ENCODE measurements at regions not wholly inside any gene's neighbourhood (a gene's known extent, or its start where the extent isn't known, plus 50 kb on each side); places are given as distances from the start of the nearest gene placed in this dataset.

DNA sequence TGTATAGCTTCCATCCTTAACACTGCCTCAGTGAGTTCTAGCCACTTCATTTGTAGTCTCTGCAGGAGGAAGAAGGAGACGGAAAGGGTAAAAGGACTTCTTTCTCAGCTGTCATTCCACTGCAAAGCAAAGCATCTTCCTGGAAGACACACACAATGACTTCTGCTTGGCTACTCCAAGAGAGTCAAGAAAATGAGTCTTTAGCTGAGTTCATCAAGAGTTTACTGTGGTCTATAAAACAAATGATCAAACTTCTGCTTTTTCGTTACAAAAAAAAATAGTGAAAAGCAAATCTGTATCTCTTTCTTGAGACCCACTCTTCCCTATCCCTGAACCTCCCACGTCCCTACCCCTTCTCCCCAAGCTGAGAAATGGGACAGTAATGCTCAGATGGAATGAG, 205.0 kb upstream of the AHR start (continued):
- TF ChIP-seq, protein P1, sequence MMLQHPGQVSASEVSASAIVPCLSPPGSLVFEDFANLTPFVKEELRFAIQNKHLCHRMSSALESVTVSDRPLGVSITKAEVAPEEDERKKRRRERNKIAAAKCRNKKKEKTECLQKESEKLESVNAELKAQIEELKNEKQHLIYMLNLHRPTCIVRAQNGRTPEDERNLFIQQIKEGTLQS (IDR thresholded peaks at IDR 0.05), result no peak

DNA sequence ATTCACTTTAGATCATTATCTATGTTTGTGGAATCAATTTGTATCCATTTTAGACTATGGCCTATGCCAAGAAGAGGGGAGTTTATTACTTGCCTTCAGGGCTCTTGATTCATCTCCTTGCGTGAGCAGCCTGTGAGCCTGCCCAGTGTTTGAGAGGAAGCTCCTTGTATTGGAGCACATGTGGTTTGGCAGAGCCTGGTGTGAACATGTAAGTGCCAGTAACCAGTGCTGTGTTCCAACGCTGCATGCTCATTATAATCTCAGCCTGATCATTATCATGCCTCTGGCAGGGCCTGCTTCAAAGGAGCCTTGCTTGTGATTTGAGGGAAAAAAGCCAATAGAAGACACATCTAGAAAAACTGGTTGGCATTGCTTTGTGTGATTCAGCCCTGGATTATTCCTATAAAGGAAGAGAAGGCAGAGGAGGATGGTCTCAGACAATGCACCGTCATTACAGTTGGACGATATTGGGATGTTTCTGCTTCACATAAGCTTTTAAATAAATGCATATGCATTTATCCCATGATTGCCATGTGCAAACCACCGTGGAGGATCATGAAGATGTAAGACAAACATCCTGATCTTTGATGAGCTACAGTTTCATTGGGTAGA, 203.4 kb upstream of the AHR start:
- no peak for DNase-seq (ENCODE audit: low read depth, low spot score)
- H3K9ac ChIP-seq (ENCODE audit: low read length), result no peak overlapping the region

More for the DNA sequence above, 203.4 kb upstream of the AHR start:
- H3K27ac ChIP-seq (ENCODE audit: low read depth, low read length), result no peak overlapping the region
- H4K20me1 ChIP-seq (ENCODE audit: insufficient read depth), result no peaks in the 10 kb centered on the region
- H3K36me3 ChIP-seq (ENCODE audit: control insufficient read depth in 1 of 2, insufficient read depth in 2 of 2, low read length in 2 of 2), result no peaks in the 10 kb centered on the region
- CTCF ChIA-PET, result interaction anchor here (1.5 to 1.6 kb wide), 2 partner anchors 32 to 203 kb away, joined by 3 to 5 read pairs; partner anchors contain the start of gene AHR
- no peaks in the 10 kb centered on the region for H3K79me2 ChIP-seq (ENCODE audit: insufficient read depth, low read length)
- no peak overlapping the region for H2AFZ ChIP-seq (ENCODE audit: low read depth, low read length, poor library complexity, severe bottlenecking)
- BruUV-seq (replicated peaks), result no TSS peak
- POLR2A ChIA-PET, result no interaction called here
- peaks cover 17 to 22% of the 10 kb centered on the region in 2 experiments; a peak in 3 of 4 replicates for H3K4me1 ChIP-seq (ENCODE audit: control insufficient read depth in 1 of 2, insufficient read depth in 2 of 2, low read length in 2 of 2)
- TF ChIP-seq, protein P2, sequence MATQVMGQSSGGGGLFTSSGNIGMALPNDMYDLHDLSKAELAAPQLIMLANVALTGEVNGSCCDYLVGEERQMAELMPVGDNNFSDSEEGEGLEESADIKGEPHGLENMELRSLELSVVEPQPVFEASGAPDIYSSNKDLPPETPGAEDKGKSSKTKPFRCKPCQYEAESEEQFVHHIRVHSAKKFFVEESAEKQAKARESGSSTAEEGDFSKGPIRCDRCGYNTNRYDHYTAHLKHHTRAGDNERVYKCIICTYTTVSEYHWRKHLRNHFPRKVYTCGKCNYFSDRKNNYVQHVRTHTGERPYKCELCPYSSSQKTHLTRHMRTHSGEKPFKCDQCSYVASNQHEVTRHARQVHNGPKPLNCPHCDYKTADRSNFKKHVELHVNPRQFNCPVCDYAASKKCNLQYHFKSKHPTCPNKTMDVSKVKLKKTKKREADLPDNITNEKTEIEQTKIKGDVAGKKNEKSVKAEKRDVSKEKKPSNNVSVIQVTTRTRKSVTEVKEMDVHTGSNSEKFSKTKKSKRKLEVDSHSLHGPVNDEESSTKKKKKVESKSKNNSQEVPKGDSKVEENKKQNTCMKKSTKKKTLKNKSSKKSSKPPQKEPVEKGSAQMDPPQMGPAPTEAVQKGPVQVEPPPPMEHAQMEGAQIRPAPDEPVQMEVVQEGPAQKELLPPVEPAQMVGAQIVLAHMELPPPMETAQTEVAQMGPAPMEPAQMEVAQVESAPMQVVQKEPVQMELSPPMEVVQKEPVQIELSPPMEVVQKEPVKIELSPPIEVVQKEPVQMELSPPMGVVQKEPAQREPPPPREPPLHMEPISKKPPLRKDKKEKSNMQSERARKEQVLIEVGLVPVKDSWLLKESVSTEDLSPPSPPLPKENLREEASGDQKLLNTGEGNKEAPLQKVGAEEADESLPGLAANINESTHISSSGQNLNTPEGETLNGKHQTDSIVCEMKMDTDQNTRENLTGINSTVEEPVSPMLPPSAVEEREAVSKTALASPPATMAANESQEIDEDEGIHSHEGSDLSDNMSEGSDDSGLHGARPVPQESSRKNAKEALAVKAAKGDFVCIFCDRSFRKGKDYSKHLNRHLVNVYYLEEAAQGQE (IDR thresholded peaks at IDR 0.05; ENCODE audit: low read depth), result no peak
- TF ChIP-seq ELF1 (IDR thresholded peaks at IDR 0.05; ENCODE audit: borderline replicate concordance, low read depth) (no peak), EZH2phosphoT487 (IDR thresholded peaks at IDR 0.05; ENCODE audit: borderline replicate concordance) (no peak), SP1 (IDR thresholded peaks at IDR 0.05; ENCODE audit: low read depth) (no peak), POLR2A (IDR thresholded peaks at IDR 0.05; ENCODE audit: borderline replicate concordance, extremely low read depth, insufficient read depth, insufficient read length) (no peak), FOSL1 (IDR thresholded peaks at IDR 0.05; ENCODE audit: low read depth) (no peak), MAX (IDR thresholded peaks at IDR 0.05) (no peak), EGR1 (IDR thresholded peaks at IDR 0.05; ENCODE audit: low read depth) (no peak), SRF (IDR thresholded peaks at IDR 0.05; ENCODE audit: low read depth) (no peak)
- TF ChIP-seq, protein P3, sequence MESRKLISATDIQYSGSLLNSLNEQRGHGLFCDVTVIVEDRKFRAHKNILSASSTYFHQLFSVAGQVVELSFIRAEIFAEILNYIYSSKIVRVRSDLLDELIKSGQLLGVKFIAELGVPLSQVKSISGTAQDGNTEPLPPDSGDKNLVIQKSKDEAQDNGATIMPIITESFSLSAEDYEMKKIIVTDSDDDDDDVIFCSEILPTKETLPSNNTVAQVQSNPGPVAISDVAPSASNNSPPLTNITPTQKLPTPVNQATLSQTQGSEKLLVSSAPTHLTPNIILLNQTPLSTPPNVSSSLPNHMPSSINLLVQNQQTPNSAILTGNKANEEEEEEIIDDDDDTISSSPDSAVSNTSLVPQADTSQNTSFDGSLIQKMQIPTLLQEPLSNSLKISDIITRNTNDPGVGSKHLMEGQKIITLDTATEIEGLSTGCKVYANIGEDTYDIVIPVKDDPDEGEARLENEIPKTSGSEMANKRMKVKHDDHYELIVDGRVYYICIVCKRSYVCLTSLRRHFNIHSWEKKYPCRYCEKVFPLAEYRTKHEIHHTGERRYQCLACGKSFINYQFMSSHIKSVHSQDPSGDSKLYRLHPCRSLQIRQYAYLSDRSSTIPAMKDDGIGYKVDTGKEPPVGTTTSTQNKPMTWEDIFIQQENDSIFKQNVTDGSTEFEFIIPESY (IDR thresholded peaks at IDR 0.05; ENCODE audit: extremely low read depth, insufficient replicate concordance, low read length), result no peak
- peak; percentile 36; the same call in 1 of the 2 replicates for ATAC-seq
- intact Hi-C loops (cut with micrococcal nuclease), result no loop called here
- no peaks in the 10 kb centered on the region for H3K27me3 ChIP-seq (ENCODE audit: insufficient read depth, low read length)
- no peak overlapping the region for H3K4me3 ChIP-seq (replicated peaks in 1 of 2; ENCODE audit: low read depth in 1 of 2, low read length in 2 of 2)
- RAD21 ChIA-PET (ENCODE audit: low non-redundant PET in 1 of 2, low total read pairs in 2 of 2, uncharacterized antibody in 2 of 2, unreplicated experiment in 2 of 2), result no interaction called here
- H3K9me2 ChIP-seq (ENCODE audit: insufficient read depth), result no peaks in the 10 kb centered on the region; the same call in 1 of the 2 replicates
- H3K9me3 ChIP-seq (ENCODE audit: control insufficient read depth in 1 of 2, insufficient read depth in 1 of 2, low read depth in 1 of 2, low read length in 2 of 2), result no peaks in the 10 kb centered on the region
- H3K4me2 ChIP-seq (ENCODE audit: low read length), result no peak overlapping the region

Data from HCT116 (cell line).